Femur (tissue), 1 donor: ENCODE measurements at regions not wholly inside any gene's neighbourhood (a gene's known extent, or its start where the extent isn't known, plus 50 kb on each side); places are given as distances from the start of the nearest gene placed in this dataset.
"Not testable (repeated sequence)": the region's sequence is repeated elsewhere in the genome, so short reads cannot be mapped to it uniquely, and the experiment has no call there.

Source experiments
- DNase-seq: peaks from one replicate; pipeline ENCODE4 v3.0.0-alpha.2; 2017

GRCh38 chr1:191693797-191694196 lies 464.5 kb upstream of the RGS18 start:
- no peak for DNase-seq

GRCh38 chr1:191695865-191696264 lies 462.4 kb upstream of the RGS18 start:
- no peak for DNase-seq

GRCh38 chr1:191696354-191696753 lies 461.9 kb upstream of the RGS18 start:
- DNase-seq, result no peak

- DNase-seq, result no peak
Measured at GRCh38 chr1:191697556-191697955, 460.7 kb upstream of the RGS18 start.

- no peak for DNase-seq
Measured at GRCh38 chr1:191698246-191698645, 460.0 kb upstream of the RGS18 start.

- DNase-seq, result no peak
Measured at GRCh38 chr1:191699343-191699742, 458.9 kb upstream of the RGS18 start.

GRCh38 chr1:191700922-191701321 lies 457.3 kb upstream of the RGS18 start:
- DNase-seq, result no peak

- no peak for DNase-seq
Measured at GRCh38 chr1:191702124-191702523, 456.1 kb upstream of the RGS18 start.

GRCh38 chr1:191707288-191707687 lies 451.0 kb upstream of the RGS18 start:
- no peak for DNase-seq

GRCh38 chr1:191709215-191709614 lies 449.0 kb upstream of the RGS18 start:
- DNase-seq, result no peak

- no peak for DNase-seq
Measured at GRCh38 chr1:191711961-191712360, 446.3 kb upstream of the RGS18 start.

GRCh38 chr1:191714845-191715244 lies 443.4 kb upstream of the RGS18 start:
- no peak for DNase-seq

GRCh38 chr1:191729742-191730141 lies 428.5 kb upstream of the RGS18 start:
- DNase-seq, result no peak

- not testable (repeated sequence) for DNase-seq
Measured at GRCh38 chr1:191731608-191732302, 426.5 kb upstream of the RGS18 start.

GRCh38 chr1:191734321-191734720 lies 423.9 kb upstream of the RGS18 start:
- DNase-seq, result no peak

GRCh38 chr1:191739544-191739943 lies 418.7 kb upstream of the RGS18 start:
- no peak for DNase-seq

GRCh38 chr1:191752342-191752741 lies 405.9 kb upstream of the RGS18 start:
- DNase-seq, result no peak

GRCh38 chr1:191760016-191760415 lies 398.2 kb upstream of the RGS18 start:
- no peak for DNase-seq

GRCh38 chr1:191788551-191788950 lies 369.7 kb upstream of the RGS18 start:
- DNase-seq, result no peak

- no peak for DNase-seq
Measured at GRCh38 chr1:191798178-191798577, 360.1 kb upstream of the RGS18 start.

GRCh38 chr1:191804311-191804710 lies 354.0 kb upstream of the RGS18 start:
- DNase-seq, result peak; percentile 17

GRCh38 chr1:191813593-191813992 lies 344.7 kb upstream of the RGS18 start:
- DNase-seq, result not testable (repeated sequence)

- no peak for DNase-seq
Measured at GRCh38 chr1:191818198-191818597, 340.1 kb upstream of the RGS18 start.

- no peak for DNase-seq
Measured at GRCh38 chr1:191831572-191831971, 326.7 kb upstream of the RGS18 start.

GRCh38 chr1:191839891-191840290 lies 318.4 kb upstream of the RGS18 start:
- DNase-seq, result no peak
